ENCODE measurements at regions not wholly inside any gene's neighbourhood (a gene's known extent, or its start where the extent isn't known, plus 50 kb on each side); places are given as distances from the start of the nearest gene placed in this dataset.

- no peak for TF ChIP-seq CTCF (conservative IDR thresholded peaks at IDR 0.05)
- no peak for TF ChIP-seq ZFX (IDR thresholded peaks at IDR 0.05)
- H3K27ac ChIP-seq: no peak overlapping the region
Observed at GRCh38 chr1:238196516-238196915, 305.8 kb upstream of the ZP4 start.

GRCh38 chr1:238191170-238191569, 300.4 kb upstream of the ZP4 start:
- H3K27ac ChIP-seq: no peak overlapping the region
- TF ChIP-seq CTCF (conservative IDR thresholded peaks at IDR 0.05): no peak
- TF ChIP-seq ZFX (IDR thresholded peaks at IDR 0.05): no peak

GRCh38 chr1:238187575-238187949, 296.8 kb upstream of the ZP4 start:
- no peak for TF ChIP-seq CTCF (conservative IDR thresholded peaks at IDR 0.05)
- TF ChIP-seq ZFX (IDR thresholded peaks at IDR 0.05): no peak
- H3K27ac ChIP-seq: no peak overlapping the region

- no peak for TF ChIP-seq ZFX (IDR thresholded peaks at IDR 0.05)
- no peak for TF ChIP-seq CTCF (conservative IDR thresholded peaks at IDR 0.05)
- no peak overlapping the region for H3K27ac ChIP-seq
Observed at GRCh38 chr1:238186887-238187574, 296.3 kb upstream of the ZP4 start.

- TF ChIP-seq ZFX (IDR thresholded peaks at IDR 0.05) (no peak), CTCF (conservative IDR thresholded peaks at IDR 0.05) (no peak)
- no peak overlapping the region for H3K27ac ChIP-seq
Observed at GRCh38 chr1:238177960-238178645, 287.4 kb upstream of the ZP4 start.

GRCh38 chr1:238177351-238177750, 286.6 kb upstream of the ZP4 start:
- TF ChIP-seq ZFX (IDR thresholded peaks at IDR 0.05) (no peak), CTCF (conservative IDR thresholded peaks at IDR 0.05) (no peak)

GRCh38 chr1:238176441-238176840, 285.7 kb upstream of the ZP4 start:
- TF ChIP-seq CTCF (conservative IDR thresholded peaks at IDR 0.05): no peak
- TF ChIP-seq ZFX (IDR thresholded peaks at IDR 0.05): no peak
- no peak overlapping the region for H3K27ac ChIP-seq

More at GRCh38 chr1:238177351-238177750, 286.6 kb upstream of the ZP4 start:
- no peak overlapping the region for H3K27ac ChIP-seq
